ENCODE measurements at regions not wholly inside any gene's neighbourhood (a gene's known extent, or its start where the extent isn't known, plus 50 kb on each side); places are given as distances from the start of the nearest gene placed in this dataset.

- Histone ChIP-seq H3K27me3 (ENCODE audit: control insufficient read depth, low read length) (no peaks in the 10 kb centered on the region), H4K20me1 (ENCODE audit: control insufficient read depth, insufficient read depth, low read depth, low read length) (no peaks in the 10 kb centered on the region), H3K9me2 (replicated peaks; ENCODE audit: control insufficient read depth, low read length) (no peaks in the 10 kb centered on the region), H3K4me1 (ENCODE audit: control insufficient read depth, low read length) (no peaks in the 10 kb centered on the region), H3K36me3 (ENCODE audit: control insufficient read depth, low read length) (no peaks in the 10 kb centered on the region), H3K27ac (ENCODE audit: low read depth, low read length) (no peak overlapping the region), H3F3A (ENCODE audit: control insufficient read depth, insufficient read depth) (no peaks in the 10 kb centered on the region), H3K4me2 (ENCODE audit: low read length) (no peak overlapping the region), H3K79me2 (ENCODE audit: control insufficient read depth, low read length) (no peaks in the 10 kb centered on the region), H3K4me3 (ENCODE audit: low read length) (no peak overlapping the region), H3K9me3 (ENCODE audit: control insufficient read depth, insufficient read depth, low read length) (no peaks in the 10 kb centered on the region)
- TF ChIP-seq EZH2phosphoT487 (IDR thresholded peaks at IDR 0.05; ENCODE audit: borderline replicate concordance, low read length), result no peak
- no peak for TF ChIP-seq CTCF (IDR thresholded peaks at IDR 0.05; ENCODE audit: low read depth, low read length, poor library complexity, severe bottlenecking)
These were observed 511.4 kb upstream of the B3GALT2 start for GRCh38 chr1:193697776-193698175.

- H3K27me3 ChIP-seq (ENCODE audit: control insufficient read depth, low read length), result no peaks in the 10 kb centered on the region
- no peak overlapping the region for H3K4me3 ChIP-seq (ENCODE audit: low read length)
- H3F3A ChIP-seq (ENCODE audit: control insufficient read depth, insufficient read depth), result no peaks in the 10 kb centered on the region
- H3K4me2 ChIP-seq (ENCODE audit: low read length), result no peak overlapping the region
- no peaks in the 10 kb centered on the region for H3K4me1 ChIP-seq (ENCODE audit: control insufficient read depth, low read length)
- no peaks in the 10 kb centered on the region for H3K9me2 ChIP-seq (replicated peaks; ENCODE audit: control insufficient read depth, low read length)
- H3K79me2 ChIP-seq (ENCODE audit: control insufficient read depth, low read length), result no peaks in the 10 kb centered on the region
- no peaks in the 10 kb centered on the region for H3K9me3 ChIP-seq (ENCODE audit: control insufficient read depth, insufficient read depth, low read length)
- TF ChIP-seq EZH2phosphoT487 (IDR thresholded peaks at IDR 0.05; ENCODE audit: borderline replicate concordance, low read length) (no peak), CTCF (IDR thresholded peaks at IDR 0.05; ENCODE audit: low read depth, low read length, poor library complexity, severe bottlenecking) (no peak)
- H4K20me1 ChIP-seq (ENCODE audit: control insufficient read depth, insufficient read depth, low read depth, low read length), result no peaks in the 10 kb centered on the region
- H3K36me3 ChIP-seq (ENCODE audit: control insufficient read depth, low read length), result no peaks in the 10 kb centered on the region
- no peak overlapping the region for H3K27ac ChIP-seq (ENCODE audit: low read depth, low read length)
These were observed 510.8 kb upstream of the B3GALT2 start for GRCh38 chr1:193697115-193697762.

GRCh38 chr1:193694741-193695140 lies 508.3 kb upstream of the B3GALT2 start:
- H4K20me1 ChIP-seq (ENCODE audit: control insufficient read depth, insufficient read depth, low read depth, low read length), result no peaks in the 10 kb centered on the region
- TF ChIP-seq CTCF (IDR thresholded peaks at IDR 0.05; ENCODE audit: low read depth, low read length, poor library complexity, severe bottlenecking), result no peak
- TF ChIP-seq EZH2phosphoT487 (IDR thresholded peaks at IDR 0.05; ENCODE audit: borderline replicate concordance, low read length), result no peak
- no peaks in the 10 kb centered on the region; the same call in 1 of the 2 replicates for H3K9me2 ChIP-seq (replicated peaks; ENCODE audit: control insufficient read depth, low read length)
- H3K4me3 ChIP-seq (ENCODE audit: low read length), result no peak overlapping the region
- no peaks in the 10 kb centered on the region for H3K36me3 ChIP-seq (ENCODE audit: control insufficient read depth, low read length)
- H3K27me3 ChIP-seq (ENCODE audit: control insufficient read depth, low read length), result no peaks in the 10 kb centered on the region
- no peaks in the 10 kb centered on the region for H3K4me1 ChIP-seq (ENCODE audit: control insufficient read depth, low read length)
- H3K27ac ChIP-seq (ENCODE audit: low read depth, low read length), result no peak overlapping the region
- H3K79me2 ChIP-seq (ENCODE audit: control insufficient read depth, low read length), result no peaks in the 10 kb centered on the region
- H3K4me2 ChIP-seq (ENCODE audit: low read length), result no peak overlapping the region
- H3F3A ChIP-seq (ENCODE audit: control insufficient read depth, insufficient read depth), result no peaks in the 10 kb centered on the region
- H3K9me3 ChIP-seq (ENCODE audit: control insufficient read depth, insufficient read depth, low read length), result no peaks in the 10 kb centered on the region
